Osteoblast (primary cell): ENCODE measurements at regions not wholly inside any gene's neighbourhood (a gene's known extent, or its start where the extent isn't known, plus 50 kb on each side); places are given as distances from the start of the nearest gene placed in this dataset.
"Not testable (repeated sequence)": the region's sequence is repeated elsewhere in the genome, so short reads cannot be mapped to it uniquely, and the experiment has no call there.

Source experiments
- DNase-seq: peaks from one replicate; pipeline ENCODE4 v3.0.0; 2011; ENCODE audit warnings: low spot score, mixed read lengths; ENCODE audit not compliant: insufficient read length; ENCODE audit errors: missing footprints
- H2AFZ ChIP-seq: 2 replicates; pipeline ENCODE4 v1.6.0; 2011; ENCODE audit warnings: mild to moderate bottlenecking, low read length
- H3K27ac ChIP-seq: 2 replicates; pipeline ENCODE4 v1.5.1; 2011; ENCODE audit warnings: mild to moderate bottlenecking, low read depth, low read length, moderate library complexity
- H3K27me3 ChIP-seq: 2 replicates; pipeline ENCODE4 v1.6.0; 2012; ENCODE audit warnings: mild to moderate bottlenecking, control low read depth, inconsistent platforms, low read length, moderate library complexity; ENCODE audit not compliant: insufficient read depth
- H3K36me3 ChIP-seq: 2 replicates; pipeline ENCODE4 v1.5.1; 2011; ENCODE audit warnings: mild to moderate bottlenecking, low read length, control low read depth, moderate library complexity; ENCODE audit not compliant: insufficient read depth
- H3K4me1 ChIP-seq: 2 replicates; pipeline ENCODE4 v1.5.1; 2011; ENCODE audit warnings: mild to moderate bottlenecking, low read length, control low read depth, moderate library complexity; ENCODE audit not compliant: insufficient read depth
- H3K4me2 ChIP-seq: 2 replicates; pipeline ENCODE4 v1.6.0; 2011; ENCODE audit warnings: mild to moderate bottlenecking, low read length; ENCODE audit not compliant: insufficient read depth
- H3K4me3 ChIP-seq: fragments of 200-600 bp; sonication (generic); 3 replicates; pipeline ENCODE4 v1.5.1; 2012; ENCODE audit warnings: mild to moderate bottlenecking, low read length, inconsistent platforms; ENCODE audit not compliant: insufficient read depth
- H3K79me2 ChIP-seq: 2 replicates; pipeline ENCODE4 v1.6.0; 2012; ENCODE audit warnings: mild to moderate bottlenecking, low read length, control low read depth, inconsistent platforms; ENCODE audit not compliant: insufficient read depth
- H3K9me3 ChIP-seq: 2 replicates; pipeline ENCODE4 v1.5.1; 2011; ENCODE audit warnings: low read depth, low read length, control low read depth
- H4K20me1 ChIP-seq: 2 replicates; pipeline ENCODE4 v1.6.0; 2012; ENCODE audit warnings: mild to moderate bottlenecking, low read length, control low read depth; ENCODE audit not compliant: insufficient read depth
- CTCF ChIP-seq: IDR thresholded peaks from 2 replicates; pipeline ENCODE4 v1.5.1; 2011; ENCODE audit warnings: mild to moderate bottlenecking, low read depth, low read length, moderate library complexity; ENCODE audit errors: extremely low read depth

- no peak overlapping the region for H3K4me2 ChIP-seq
- DNase-seq, result no peak
These were observed 213.9 kb downstream of the UNC5CL start for GRCh38 chr6:40825102-40825501.

GRCh38 chr6:40823917-40824891, 214.8 kb downstream of the UNC5CL start:
- peak; percentile 87 for DNase-seq
- not testable (repeated sequence) for H3K4me3 ChIP-seq, H3K4me1 ChIP-seq, H3K36me3 ChIP-seq, H4K20me1 ChIP-seq, H3K9me3 ChIP-seq, H3K79me2 ChIP-seq, H3K27me3 ChIP-seq, H3K27ac ChIP-seq, H2AFZ ChIP-seq, H3K4me2 ChIP-seq
- TF ChIP-seq CTCF, result peak; percentile 71

More at GRCh38 chr6:40825102-40825501, 213.9 kb downstream of the UNC5CL start:
- TF ChIP-seq CTCF, result no peak
- no peak overlapping the region for H2AFZ ChIP-seq
- H4K20me1 ChIP-seq, result no peaks in the 10 kb centered on the region
- H3K27me3 ChIP-seq, result no peaks in the 10 kb centered on the region
- H3K27ac ChIP-seq, result no peak overlapping the region
- H3K36me3 ChIP-seq, result no peaks in the 10 kb centered on the region
- H3K4me3 ChIP-seq, result no peak overlapping the region
- H3K79me2 ChIP-seq, result no peaks in the 10 kb centered on the region
- H3K9me3 ChIP-seq, result no peaks in the 10 kb centered on the region
- no peaks in the 10 kb centered on the region for H3K4me1 ChIP-seq

GRCh38 chr6:40822619-40823018, 216.4 kb downstream of the UNC5CL start:
- no peak overlapping the region for H2AFZ ChIP-seq
- no peak overlapping the region for H3K4me3 ChIP-seq
- H4K20me1 ChIP-seq, result no peaks in the 10 kb centered on the region
- no peak overlapping the region for H3K27ac ChIP-seq
- H3K4me1 ChIP-seq, result no peaks in the 10 kb centered on the region
- H3K36me3 ChIP-seq, result no peaks in the 10 kb centered on the region
- no peaks in the 10 kb centered on the region for H3K9me3 ChIP-seq
- no peaks in the 10 kb centered on the region for H3K27me3 ChIP-seq
- no peak for TF ChIP-seq CTCF
- H3K79me2 ChIP-seq, result no peaks in the 10 kb centered on the region
- H3K4me2 ChIP-seq, result no peak overlapping the region
- DNase-seq, result no peak

- Histone ChIP-seq H3K27ac (no peak overlapping the region), H4K20me1 (no peaks in the 10 kb centered on the region), H3K4me3 (no peak overlapping the region), H3K36me3 (no peaks in the 10 kb centered on the region), H3K4me2 (no peak overlapping the region), H3K4me1 (no peaks in the 10 kb centered on the region), H3K9me3 (no peaks in the 10 kb centered on the region), H3K79me2 (no peaks in the 10 kb centered on the region), H2AFZ (no peak overlapping the region), H3K27me3 (no peaks in the 10 kb centered on the region)
- no peak for TF ChIP-seq CTCF
- peak; percentile 84 for DNase-seq
These were observed 219.7 kb downstream of the UNC5CL start for GRCh38 chr6:40819182-40819834.
